Astrocyte of the spinal cord (primary cell): ENCODE measurements at regions not wholly inside any gene's neighbourhood (a gene's known extent, or its start where the extent isn't known, plus 50 kb on each side); places are given as distances from the start of the nearest gene placed in this dataset.

Experiments used
- DNase-seq: peaks from one replicate; pipeline ENCODE4 v3.0.0; 2011; ENCODE audit warnings: low read depth, low spot score
- H3K4me3 ChIP-seq: 2 replicates; pipeline ENCODE4 v1.5.1; 2011; ENCODE audit warnings: low read depth, mild to moderate bottlenecking, low read length, moderate library complexity
- CTCF ChIP-seq: IDR thresholded peaks from 2 replicates; pipeline ENCODE4 v1.5.1; 2012; ENCODE audit warnings: low read depth, mild to moderate bottlenecking, low read length, inconsistent platforms
- in situ Hi-C: cut with HindIII; loops from 2 replicates; pipeline ENCODE4 v1.10.0; 2017; ENCODE audit warnings: low sequenced_read_pairs

DNA sequence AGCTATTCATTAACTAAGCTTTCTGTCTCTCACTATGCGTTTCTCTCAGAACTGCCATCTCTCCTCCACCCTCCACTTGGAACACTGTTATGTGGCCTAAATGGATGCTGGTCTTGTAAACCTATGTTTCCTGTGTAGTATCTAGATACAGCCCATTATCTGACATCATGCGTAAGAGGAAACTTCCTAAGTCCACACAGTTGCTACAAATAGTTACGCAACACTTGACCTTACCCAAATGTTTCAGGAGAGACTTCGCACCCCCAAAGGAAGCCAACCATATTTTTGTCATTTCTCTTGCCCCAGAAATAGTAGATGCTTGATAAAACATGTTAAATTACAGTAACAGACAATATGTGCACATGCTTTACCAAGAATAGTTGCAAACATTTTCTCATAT lies 87.2 kb upstream of the TPRG1 start:
- no peak for DNase-seq
- TF ChIP-seq CTCF, result no peak
- no peak overlapping the region for H3K4me3 ChIP-seq
- in situ Hi-C loops, result no loop called here

GRCh38 chr3:189092547-189092946 lies 79.2 kb upstream of the TPRG1 start:
- TF ChIP-seq CTCF, result no peak
- H3K4me3 ChIP-seq, result no peak overlapping the region
- in situ Hi-C loops, result no loop called here
- no peak for DNase-seq

- no peak for DNase-seq
- in situ Hi-C loops, result no loop called here
- no peak for TF ChIP-seq CTCF
- no peak overlapping the region for H3K4me3 ChIP-seq
Observed at GRCh38 chr3:189094539-189094938, 77.2 kb upstream of the TPRG1 start.

- in situ Hi-C loops, result no loop called here
- no peak overlapping the region for H3K4me3 ChIP-seq
- no peak for TF ChIP-seq CTCF
- no peak for DNase-seq
Observed at GRCh38 chr3:189096092-189096491, 75.7 kb upstream of the TPRG1 start.

- DNase-seq, result no peak
- H3K4me3 ChIP-seq, result no peak overlapping the region
- TF ChIP-seq CTCF, result no peak
- in situ Hi-C loops, result no loop called here
Observed at GRCh38 chr3:189099031-189099471, 72.7 kb upstream of the TPRG1 start.

DNA sequence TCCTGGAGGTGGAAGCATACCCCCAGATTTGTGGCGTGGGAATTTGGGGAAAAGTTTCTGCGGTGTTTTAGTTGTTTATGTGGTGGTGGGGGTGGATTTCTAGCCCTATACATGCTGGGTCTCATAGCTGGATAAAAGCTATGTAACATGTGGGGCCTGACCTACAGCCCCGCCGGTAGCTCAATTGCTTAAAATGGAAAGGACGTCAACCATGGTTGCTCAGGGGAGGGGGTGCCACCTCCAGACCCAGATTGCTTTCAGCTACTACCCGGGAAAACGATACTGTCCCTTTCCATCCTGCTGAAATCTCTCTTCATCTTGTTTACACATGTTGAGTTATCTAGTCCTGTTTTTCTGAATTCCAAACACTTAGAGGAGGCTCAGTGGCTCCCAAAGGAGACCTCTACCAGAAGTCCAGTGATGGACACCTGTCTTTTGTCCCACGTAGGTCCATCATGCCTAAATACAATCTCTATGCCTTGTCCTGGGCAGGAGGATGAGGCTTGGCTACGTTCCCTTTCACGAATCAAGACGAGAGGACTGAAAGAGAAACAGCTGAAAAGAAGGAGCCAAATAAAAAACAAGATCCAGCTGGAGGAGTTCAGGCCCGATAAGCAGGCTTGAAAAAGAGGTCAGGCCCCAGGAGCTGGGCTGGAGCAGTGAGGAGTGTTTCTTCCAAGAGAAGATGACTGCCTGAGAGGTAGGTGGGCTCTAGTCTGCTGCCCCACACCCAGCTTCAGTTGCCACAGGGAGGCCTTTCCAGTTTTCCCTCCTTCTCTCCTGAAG lies 72.1 kb upstream of the TPRG1 start:
- in situ Hi-C loops, result no loop called here
- no peak for TF ChIP-seq CTCF

More for the DNA sequence above, 72.1 kb upstream of the TPRG1 start:
- DNase-seq, result no peak
- H3K4me3 ChIP-seq, result no peak overlapping the region
